K562 (cell line): ENCODE measurements at regions not wholly inside any gene's neighbourhood (a gene's known extent, or its start where the extent isn't known, plus 50 kb on each side); places are given as distances from the start of the nearest gene placed in this dataset.

Experiments used
- ATAC-seq: fragments of 200-7000 bp; cut with Tn5 transposase; 3 replicates; pipeline ENCODE4 v1.9.1; 2020; ENCODE audit warnings: moderate library complexity
- BruUV-seq: library from RNA; stranded (reverse); fragments of 400-500 nt; replicated peaks from 2 replicates; lab custom pipeline; 2021; lab: Mats Ljungman, UMichigan
- CTCF ChIA-PET: fragments of 300-600 bp; formaldehyde crosslinking; extraction: SDS; loops from one replicate; lab custom pipeline; 2021; ENCODE audit warnings: low intra/inter-chr PET ratio; lab: Yijun Ruan, JAX
- POLR2A ChIA-PET: fragments of 300-600, 350-650 bp; sonication (Branson Sonifier 250); formaldehyde crosslinking; extraction: SDS; loops from one replicate; lab custom pipeline; 2021; ENCODE audit warnings: antibody characterized with exemption, inconsistent platforms; lab: Yijun Ruan, JAX
- DNase-seq, 4 experiments: peaks; one replicate each; pipeline versions ENCODE4 v3.0.0 to v3.0.0-alpha.2; 2011 to 2018; ENCODE audit warnings: low spot score in 3 of 4, mixed read lengths in 3 of 4; ENCODE audit errors: extremely low read depth in 1 of 4
- FAIRE-seq: peaks from 2 replicates; lab custom pipeline; 2011; peaks lifted over from hg19 to GRCh38; lab: Jason Lieb, UNC
- H2AFZ ChIP-seq: 2 replicates; pipeline ENCODE4 v1.6.0; 2011; ENCODE audit warnings: low read depth, low read length, control low read depth, inconsistent platforms
- H3K27ac ChIP-seq: fragments of 200-600 bp; 3 replicates; pipeline ENCODE4 v1.8.0; 2011; ENCODE audit warnings: low read depth, mild to moderate bottlenecking, control low read depth, inconsistent platforms, low read length, moderate library complexity, mixed read lengths; ENCODE audit errors: extremely low read depth
- H3K27me3 ChIP-seq, 2 experiments: fragments of 300-600 bp in 1 of 2; 2 replicates in 1 of 2; 3 replicates in 1 of 2; pipeline versions ENCODE4 v1.6.0 to v1.8.0; 2011; ENCODE audit warnings: inconsistent platforms in 2 of 2, low read length in 2 of 2, mild to moderate bottlenecking in 1 of 2, mixed read lengths in 1 of 2, moderate library complexity in 1 of 2; ENCODE audit not compliant: control insufficient read depth in 2 of 2, insufficient read depth in 2 of 2
- H3K36me3 ChIP-seq: fragments of 300-600 bp; 3 replicates; pipeline ENCODE4 v1.8.0; 2011; ENCODE audit warnings: mild to moderate bottlenecking, low read length, inconsistent platforms; ENCODE audit not compliant: control insufficient read depth, insufficient read depth
- H3K4me1 ChIP-seq, 2 experiments: fragments of 200-600 bp in 1 of 2; replicated peaks in 1 of 2; 2 replicates in 1 of 2; 3 replicates in 1 of 2; pipeline versions ENCODE4 v1.5.1 to v1.8.0; 2011; ENCODE audit warnings: inconsistent platforms in 2 of 2, low read length in 2 of 2, mild to moderate bottlenecking in 1 of 2, mixed read lengths in 1 of 2, moderate library complexity in 1 of 2; ENCODE audit not compliant: control insufficient read depth in 2 of 2, insufficient read depth in 2 of 2
- H3K4me2 ChIP-seq: 2 replicates; pipeline ENCODE4 v1.6.1; 2011; ENCODE audit warnings: low read length, control low read depth, inconsistent platforms, mixed read lengths; ENCODE audit not compliant: insufficient read depth
- H3K4me3 ChIP-seq: fragments of 200-600 bp; sonication (generic), shearing (Covaris generic); 2 replicates; pipeline ENCODE4 v1.5.1; 2016; ENCODE audit warnings: control low read depth, inconsistent platforms
- H3K79me2 ChIP-seq: fragments of 200-600 bp; 3 replicates; pipeline ENCODE4 v1.8.0; 2011; ENCODE audit warnings: low read length, inconsistent platforms; ENCODE audit not compliant: control insufficient read depth, insufficient read depth
- H3K9ac ChIP-seq, 2 experiments: 2 replicates each; pipeline versions ENCODE4 v1.6.0 to v1.6.1; 2011; ENCODE audit warnings: low read depth in 2 of 2, low read length in 2 of 2, control low read depth in 1 of 2, inconsistent platforms in 1 of 2, mild to moderate bottlenecking in 1 of 2, mixed read lengths in 1 of 2; ENCODE audit not compliant: insufficient read depth in 1 of 2
- H3K9me1 ChIP-seq: one replicate; pipeline ENCODE4 v1.6.0; 2011; ENCODE audit warnings: inconsistent platforms, mild to moderate bottlenecking, low read length, moderate library complexity; ENCODE audit not compliant: control insufficient read depth, insufficient read depth
- H3K9me3 ChIP-seq: replicated peaks from 2 replicates; pipeline ENCODE4 v1.5.1; 2011; ENCODE audit warnings: low read depth, low read length, inconsistent platforms; ENCODE audit not compliant: control insufficient read depth, insufficient read depth
- H4K20me1 ChIP-seq: replicated peaks from 2 replicates; pipeline ENCODE4 v1.6.1; 2011; ENCODE audit warnings: low read length, inconsistent platforms, mixed read lengths; ENCODE audit not compliant: control insufficient read depth, insufficient read depth
- DNMT1 ChIP-seq: fragments of 450-650 bp; IDR thresholded peaks from 2 replicates; pipeline ENCODE4 v1.6.1; 2016; ENCODE audit warnings: antibody characterized with exemption, mild to moderate bottlenecking
- FOXP1 ChIP-seq: sonication (generic); formaldehyde crosslinking; IDR thresholded peaks from 2 replicates; pipeline ENCODE4 v1.8.0; 2022; ENCODE audit warnings: mild to moderate bottlenecking, missing genetic modification reagents
- HMGN3 ChIP-seq: IDR thresholded peaks from 2 replicates; pipeline ENCODE4 v1.6.1; 2011; ENCODE audit warnings: borderline replicate concordance, low read depth, mild to moderate bottlenecking, mixed read lengths, low read length; ENCODE audit not compliant: insufficient read length; ENCODE audit errors: extremely low read depth
- HNRNPUL1 ChIP-seq: fragments of 200-400 bp; formaldehyde crosslinking; IDR thresholded peaks from 2 replicates; pipeline ENCODE4 v1.6.1; 2017; ENCODE audit warnings: low read length
- HSF4 ChIP-seq: fragments of 250-450 bp; sonication (Bioruptor Pico); IDR thresholded peaks from 2 replicates; pipeline ENCODE4 v2.1.2; 2022; ENCODE audit warnings: mild to moderate bottlenecking, moderate library complexity, borderline replicate concordance
- MXI1 ChIP-seq: IDR thresholded peaks from 2 replicates; pipeline ENCODE4 v1.6.1; 2011; ENCODE audit warnings: low read depth, mild to moderate bottlenecking, improper control_type of control experiment, low read length
- MYC ChIP-seq, 2 experiments: fragments of 250-450 bp in 1 of 2; sonication (Bioruptor Pico) in 1 of 2; IDR thresholded peaks; 2 replicates each; pipeline versions ENCODE4 v1.5.1 to v1.6.1; 2012 to 2021; ENCODE audit warnings: low read depth in 2 of 2, borderline replicate concordance in 1 of 2, improper control_type of control experiment in 1 of 2, low read length in 1 of 2, mild to moderate bottlenecking in 1 of 2, moderate library complexity in 1 of 2
- NONO ChIP-seq, 2 experiments: fragments of 200-400 bp in 1 of 2; fragments of 450-650 bp in 1 of 2; formaldehyde crosslinking in 1 of 2; IDR thresholded peaks; 2 replicates each; pipeline ENCODE4 v1.6.1; 2017; ENCODE audit warnings: low read depth in 2 of 2, mild to moderate bottlenecking in 2 of 2, moderate library complexity in 2 of 2, low read length in 1 of 2
- TOE1 ChIP-seq, 2 experiments: fragments of 450-650 bp in 1 of 2; sonication (generic) in 1 of 2; formaldehyde crosslinking in 1 of 2; IDR thresholded peaks; 2 replicates each; pipeline versions ENCODE4 v1.7.1 to v1.8.0; 2016 to 2022; ENCODE audit warnings: borderline replicate concordance in 2 of 2, mild to moderate bottlenecking in 2 of 2, antibody characterized with exemption in 1 of 2, inconsistent platforms in 1 of 2, low read depth in 1 of 2, missing genetic modification reagents in 1 of 2, moderate library complexity in 1 of 2
- XRCC4 ChIP-seq: IDR thresholded peaks from one replicate; pipeline ENCODE4 v1.6.1; 2011; ENCODE audit not compliant: insufficient read depth, insufficient read length; ENCODE audit errors: extremely low read depth
- ZKSCAN8 ChIP-seq: fragments of 200-800 bp; sonication (Bioruptor generic); IDR thresholded peaks from 2 replicates; pipeline ENCODE4 v1.6.1; 2016; ENCODE audit warnings: missing genetic modification characterization, missing compliant biosample characterization
- ZNF197 ChIP-seq: fragments of 200-800 bp; sonication (Bioruptor generic); IDR thresholded peaks from 2 replicates; pipeline ENCODE4 v1.6.1; 2016; ENCODE audit warnings: low read depth, missing genetic modification characterization, missing compliant biosample characterization
- ZNF239 ChIP-seq: fragments of 250-450 bp; sonication (Bioruptor Pico); IDR thresholded peaks from 2 replicates; pipeline ENCODE4 v1.4.0; 2020; ENCODE audit warnings: mild to moderate bottlenecking
- ZNF274 ChIP-seq: IDR thresholded peaks from 2 replicates; pipeline ENCODE4 v1.6.1; 2011; ENCODE audit warnings: low read depth, mild to moderate bottlenecking, low read length, moderate library complexity, borderline replicate concordance
- ZNF3 ChIP-seq: fragments of 250-450 bp; sonication (Bioruptor Pico); IDR thresholded peaks from 2 replicates; pipeline ENCODE4 v1.5.0; 2021; ENCODE audit warnings: mild to moderate bottlenecking, moderate library complexity
- ZNF561 ChIP-seq: fragments of 450-650 bp; formaldehyde crosslinking; conservative IDR thresholded peaks from 2 replicates; pipeline ENCODE4 v1.4.0; 2020; ENCODE audit warnings: mild to moderate bottlenecking, moderate library complexity
- ZNF766 ChIP-seq: fragments of 200-800 bp; sonication (Bioruptor generic); conservative IDR thresholded peaks from 2 replicates; pipeline ENCODE4 v1.6.1; 2016; ENCODE audit warnings: missing genetic modification characterization, missing compliant biosample characterization
- WGBS: fragments of 100-300 bp; shearing (Covaris generic); methylation state at CpG from one replicate; pipeline ENCODE4 v1.1.6; 2016; ENCODE audit warnings: low coverage, mixed read lengths; ENCODE audit not compliant: insufficient coverage; ENCODE audit errors: missing lambda C conversion rate; 5-methylcytosine and 5-hydroxymethylcytosine counted together
- in situ Hi-C: fragments of 300-500 bp; cut with MboI; formaldehyde crosslinking; loops from 4 replicates; pipeline ENCODE4 v1.15.0; 2018; ENCODE audit warnings: inconsistent platforms, mixed read lengths
- intact Hi-C: fragments of 100-400 bp; cut with micrococcal nuclease; formaldehyde crosslinking; loops from 2 replicates; pipeline ENCODE4 v1.14.2; 2022
- TF ChIP-seq, protein P1 (sequence below): fragments of 450-650 bp; IDR thresholded peaks from 2 replicates; pipeline ENCODE4 v1.6.1; 2016; ENCODE audit warnings: borderline replicate concordance

DNA sequence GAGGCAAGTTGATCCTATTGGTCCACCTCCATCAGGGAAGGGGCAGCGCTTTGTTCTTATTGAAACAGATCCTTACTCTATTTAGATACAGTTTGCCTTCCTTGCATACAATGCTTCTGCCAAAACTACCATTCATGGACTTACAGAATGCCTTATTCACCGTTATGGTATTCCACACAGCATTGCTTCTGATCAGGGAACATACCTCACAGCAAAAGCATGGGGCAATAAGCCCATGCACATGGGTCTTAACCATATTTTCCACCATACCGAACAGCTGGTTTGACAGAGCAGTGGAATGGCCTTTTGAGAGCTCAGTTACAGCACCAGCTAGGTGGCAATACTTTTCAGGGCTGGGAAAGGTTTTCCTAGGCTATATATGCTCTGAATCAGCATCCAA, 544.8 kb upstream of the ADGRL4 start:
- Histone ChIP-seq H3K4me1 (no peaks in the 10 kb centered on the region), H3K9me1 (no peaks in the 10 kb centered on the region), H3K79me2 (no peaks in the 10 kb centered on the region), H3K4me2 (no peak overlapping the region), H3K9me3 (no peaks in the 10 kb centered on the region; the same call in 1 of the 2 replicates), H2AFZ (no peak overlapping the region), H3K9ac (no peak overlapping the region), H3K27me3 (no peaks in the 10 kb centered on the region), H3K27ac (no peak overlapping the region), H3K36me3 (no peaks in the 10 kb centered on the region), H4K20me1 (no peaks in the 10 kb centered on the region), H3K4me3 (no peak overlapping the region)
- in situ Hi-C loops, result no loop called here
- 0% methylated on average over 3 of the region's 3 CpGs for WGBS
- no peak for ATAC-seq
- ChIA-PET CTCF (no interaction called here), POLR2A (no interaction called here)
- BruUV-seq, result no TSS peak
- no peak for TF ChIP-seq ZNF197 (CRISPR knock-in tag)
- TF ChIP-seq ZKSCAN8 (CRISPR knock-in tag), result no peak
- TF ChIP-seq ZNF561 (CRISPR knock-in tag), result no peak
- TF ChIP-seq NONO (IDR thresholded peaks at IDR 0.05; ENCODE audit: low read depth in 2 of 2, low read length in 1 of 2), result no peak
- no peak for TF ChIP-seq ZNF274
- TF ChIP-seq ZNF239, result no peak
- no peak for TF ChIP-seq MXI1
- no peak for TF ChIP-seq ZNF766
- TF ChIP-seq FOXP1 (CRISPR knock-in tag), result no peak
- no peak for TF ChIP-seq XRCC4
- TF ChIP-seq DNMT1, result no peak
- no peak for TF ChIP-seq MYC (IDR thresholded peaks at IDR 0.05; ENCODE audit: low read depth, low read length)
- no peak for TF ChIP-seq MYC (CRISPR knock-in tag; IDR thresholded peaks at IDR 0.05; ENCODE audit: borderline replicate concordance, low read depth)
- TF ChIP-seq, protein P1, sequence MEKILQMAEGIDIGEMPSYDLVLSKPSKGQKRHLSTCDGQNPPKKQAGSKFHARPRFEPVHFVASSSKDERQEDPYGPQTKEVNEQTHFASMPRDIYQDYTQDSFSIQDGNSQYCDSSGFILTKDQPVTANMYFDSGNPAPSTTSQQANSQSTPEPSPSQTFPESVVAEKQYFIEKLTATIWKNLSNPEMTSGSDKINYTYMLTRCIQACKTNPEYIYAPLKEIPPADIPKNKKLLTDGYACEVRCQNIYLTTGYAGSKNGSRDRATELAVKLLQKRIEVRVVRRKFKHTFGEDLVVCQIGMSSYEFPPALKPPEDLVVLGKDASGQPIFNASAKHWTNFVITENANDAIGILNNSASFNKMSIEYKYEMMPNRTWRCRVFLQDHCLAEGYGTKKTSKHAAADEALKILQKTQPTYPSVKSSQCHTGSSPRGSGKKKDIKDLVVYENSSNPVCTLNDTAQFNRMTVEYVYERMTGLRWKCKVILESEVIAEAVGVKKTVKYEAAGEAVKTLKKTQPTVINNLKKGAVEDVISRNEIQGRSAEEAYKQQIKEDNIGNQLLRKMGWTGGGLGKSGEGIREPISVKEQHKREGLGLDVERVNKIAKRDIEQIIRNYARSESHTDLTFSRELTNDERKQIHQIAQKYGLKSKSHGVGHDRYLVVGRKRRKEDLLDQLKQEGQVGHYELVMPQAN, result no peak
- TF ChIP-seq ZNF3, result no peak
- no peak for TF ChIP-seq TOE1 (IDR thresholded peaks at IDR 0.05; ENCODE audit: borderline replicate concordance)
- no peak for TF ChIP-seq TOE1 (CRISPR knock-in tag; IDR thresholded peaks at IDR 0.05; ENCODE audit: borderline replicate concordance, low read depth)
- TF ChIP-seq HNRNPUL1, result no peak
- TF ChIP-seq HMGN3, result no peak
- TF ChIP-seq HSF4 (CRISPR knock-in tag), result no peak
- DNase-seq, result no peak
- intact Hi-C loops, result no loop called here
- no peak for FAIRE-seq
